HEK293 (cell line): ENCODE measurements at regions not wholly inside any gene's neighbourhood (a gene's known extent, or its start where the extent isn't known, plus 50 kb on each side); places are given as distances from the start of the nearest gene placed in this dataset.

Source experiments
- CTCF ChIA-PET: fragments of 350-600 bp; formaldehyde crosslinking; extraction: SDS; loops from one replicate; lab custom pipeline; 2021; ENCODE audit warnings: antibody characterized with exemption; lab: Yijun Ruan, JAX
- POLR2A ChIA-PET: fragments of 300-600 bp; formaldehyde crosslinking; extraction: SDS; loops from one replicate; lab custom pipeline; 2020; ENCODE audit warnings: antibody characterized with exemption, inconsistent platforms; lab: Yijun Ruan, JAX
- H3K27ac ChIP-seq: fragments of 200-500 bp; sonication (Bioruptor generic); 2 replicates; pipeline ENCODE4 v1.5.1; 2014; ENCODE audit warnings: low read depth, low read length, control low read depth, inconsistent platforms; ENCODE audit errors: extremely low read depth
- H3K36me3 ChIP-seq, 2 experiments: fragments of 200-500 bp in 1 of 2; sonication (Bioruptor generic) in 1 of 2; 1 replicate in 1 of 2; 2 replicates in 1 of 2; pipeline ENCODE4 v1.5.1; 2014 to 2017; ENCODE audit warnings: inconsistent platforms in 2 of 2, low read length in 2 of 2; ENCODE audit not compliant: control insufficient read depth in 2 of 2, insufficient read depth in 1 of 2
- H3K4me1 ChIP-seq: fragments of 200-500 bp; sonication (Bioruptor generic); 2 replicates; pipeline ENCODE4 v1.5.1; 2014; ENCODE audit warnings: mild to moderate bottlenecking, low read length, inconsistent platforms; ENCODE audit not compliant: control insufficient read depth, insufficient read depth
- H3K4me3 ChIP-seq: 2 replicates; pipeline ENCODE4 v1.5.1; 2011; ENCODE audit warnings: low read depth, mild to moderate bottlenecking, control low read depth, low read length, moderate library complexity
- H3K9me3 ChIP-seq: fragments of 200-500 bp; sonication (Bioruptor generic); 2 replicates; pipeline ENCODE4 v1.5.1; 2014; ENCODE audit warnings: low read depth, low read length, inconsistent platforms; ENCODE audit not compliant: control insufficient read depth, insufficient read depth
- GLI2 ChIP-seq: fragments of 450-650 bp; formaldehyde crosslinking; IDR thresholded peaks from 2 replicates; pipeline ENCODE4; 2017; ENCODE audit warnings: missing biosample characterization, missing genetic modification characterization, low read depth, borderline replicate concordance
- GLIS2 ChIP-seq: fragments of 450-650 bp; formaldehyde crosslinking; IDR thresholded peaks from 2 replicates; pipeline ENCODE4 v1.5.1; 2016; ENCODE audit warnings: missing biosample characterization, missing genetic modification characterization
- HOXC10 ChIP-seq: sonication (generic); formaldehyde crosslinking; IDR thresholded peaks from 2 replicates; pipeline ENCODE4 v1.8.1; 2023; ENCODE audit warnings: mild to moderate bottlenecking, missing genetic modification reagents
- HOXD13 ChIP-seq: sonication (generic); formaldehyde crosslinking; IDR thresholded peaks from 2 replicates; pipeline ENCODE4 v1.8.0; 2022; ENCODE audit warnings: missing genetic modification reagents, borderline replicate concordance
- TCF7L2 ChIP-seq: IDR thresholded peaks from 2 replicates; pipeline ENCODE4 v1.6.1; 2011; ENCODE audit warnings: low read depth, mild to moderate bottlenecking, inconsistent platforms, low read length, moderate library complexity, borderline replicate concordance
- TSHZ1 ChIP-seq: fragments of 450-650 bp; formaldehyde crosslinking; IDR thresholded peaks from 2 replicates; pipeline ENCODE4 v1.5.1; 2016; ENCODE audit warnings: missing biosample characterization, missing genetic modification characterization, borderline replicate concordance
- ZBTB26 ChIP-seq: fragments of 450-650 bp; formaldehyde crosslinking; optimal IDR thresholded peaks from 2 replicates; pipeline ENCODE3; 2016; ENCODE audit warnings: missing biosample characterization, mild to moderate bottlenecking, missing genetic modification characterization
- ZBTB49 ChIP-seq: fragments of 450-650 bp; formaldehyde crosslinking; IDR thresholded peaks from 2 replicates; pipeline ENCODE4 v1.5.1; 2016; ENCODE audit warnings: missing biosample characterization, missing genetic modification characterization, low read depth
- ZNF292 ChIP-seq: fragments of 450-650 bp; formaldehyde crosslinking; IDR thresholded peaks from 2 replicates; pipeline ENCODE4 v1.5.1; 2016; ENCODE audit warnings: low read depth, missing biosample characterization, missing genetic modification characterization, borderline replicate concordance
- ZNF362 ChIP-seq: fragments of 450-650 bp; formaldehyde crosslinking; IDR thresholded peaks from 2 replicates; pipeline ENCODE4 v1.5.1; 2016; ENCODE audit warnings: missing biosample characterization, missing genetic modification characterization
- ZNF529 ChIP-seq: fragments of 450-650 bp; formaldehyde crosslinking; IDR thresholded peaks from 2 replicates; pipeline ENCODE4 v1.5.1; 2017; ENCODE audit warnings: missing genetic modification characterization, missing biosample characterization; ENCODE audit not compliant: insufficient replicate concordance
- ZNF660 ChIP-seq: fragments of 450-650 bp; IDR thresholded peaks from 2 replicates; pipeline ENCODE4 v1.5.1; 2018; ENCODE audit warnings: missing biosample characterization, mild to moderate bottlenecking, missing genetic modification characterization
- ZNF707 ChIP-seq: fragments of 450-650 bp; formaldehyde crosslinking; IDR thresholded peaks from 2 replicates; pipeline ENCODE4 v1.5.1; 2016; ENCODE audit warnings: missing biosample characterization, missing genetic modification characterization
- ZNF830 ChIP-seq: fragments of 450-650 bp; IDR thresholded peaks from 2 replicates; pipeline ENCODE4 v1.5.0; 2018; ENCODE audit warnings: missing biosample characterization, missing genetic modification characterization, low read depth, mild to moderate bottlenecking, moderate library complexity
- ZNF843 ChIP-seq: fragments of 450-650 bp; formaldehyde crosslinking; IDR thresholded peaks from 2 replicates; pipeline ENCODE4 v1.5.1; 2016; ENCODE audit warnings: missing biosample characterization, missing genetic modification characterization
- ZSCAN5A ChIP-seq: fragments of 450-650 bp; formaldehyde crosslinking; IDR thresholded peaks from 2 replicates; pipeline ENCODE4 v1.5.1; 2016; ENCODE audit warnings: missing biosample characterization, missing genetic modification characterization
- ZXDB ChIP-seq: fragments of 450-650 bp; formaldehyde crosslinking; IDR thresholded peaks from 2 replicates; pipeline ENCODE4 v1.5.1; 2016; ENCODE audit warnings: missing biosample characterization, missing genetic modification characterization
- TF ChIP-seq, protein P1 (sequence below): fragments of 450-650 bp; formaldehyde crosslinking; IDR thresholded peaks from 2 replicates; pipeline ENCODE4 v1.5.1; 2017; ENCODE audit warnings: missing biosample characterization, missing genetic modification characterization
- TF ChIP-seq, protein P2 (sequence below): fragments of 450-650 bp; formaldehyde crosslinking; IDR thresholded peaks from 2 replicates; pipeline ENCODE4 v1.5.1; 2016; ENCODE audit warnings: missing biosample characterization, missing genetic modification characterization

DNA sequence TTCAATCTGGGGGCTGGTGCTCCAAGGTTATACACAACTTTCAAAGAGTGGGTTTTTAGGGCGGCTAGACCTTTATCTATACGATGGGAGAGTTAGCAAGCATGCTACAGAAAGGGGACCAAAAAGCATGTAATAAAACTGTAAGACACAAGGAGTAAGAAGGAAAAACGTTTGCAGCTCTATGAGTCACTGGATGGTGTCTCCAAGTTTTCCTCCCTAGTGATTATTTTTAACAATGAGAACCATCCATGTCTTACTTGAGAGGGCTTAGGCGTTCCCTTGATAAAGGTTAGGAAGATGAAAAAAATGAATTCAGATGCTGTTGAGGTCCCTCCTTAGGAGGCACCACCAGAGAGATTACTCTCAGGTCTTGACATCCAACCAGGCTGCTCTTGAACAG is 75.9 kb downstream of the HRH4 start:
- ChIA-PET POLR2A (no interaction called here), CTCF (interaction anchor here (1.2 to 1.3 kb wide), 2 partner anchors 10 to 21 kb away, joined by 3 read pairs; no protein-coding TSS in a partner anchor)
- Histone ChIP-seq H3K4me1 (peaks cover 14% of the 10 kb centered on the region), H3K4me3 (no peak overlapping the region), H3K36me3 (no peaks in the 10 kb centered on the region)
- TF ChIP-seq ZNF707 (tag by site-specific recombination) (no peak), GLI2 (tag by site-specific recombination) (no peak), ZNF529 (tag by site-specific recombination) (no peak), ZNF292 (tag by site-specific recombination) (no peak), HOXD13 (CRISPR knock-in tag) (no peak), HOXC10 (CRISPR knock-in tag) (no peak), ZNF830 (tag by site-specific recombination) (no peak), GLIS2 (no peak), ZSCAN5A (tag by site-specific recombination) (no peak), TCF7L2 (no peak), ZBTB49 (tag by site-specific recombination) (no peak), ZBTB26 (tag by site-specific recombination) (no peak), ZNF362 (no peak), TSHZ1 (tag by site-specific recombination) (no peak)
- TF ChIP-seq, all 188 proteins: peak for 0
- Histone ChIP-seq H3K9me3 (no peaks in the 10 kb centered on the region), H3K27ac (no peak overlapping the region)

GRCh38 chr18:24536834-24537233 is 76.4 kb downstream of the HRH4 start:
- POLR2A ChIA-PET = no interaction called here
- CTCF ChIA-PET = interaction anchor here (0.7 to 1.3 kb wide), 3 partner anchors 9 to 95 kb away, joined by 3 to 4 read pairs (median 3); no protein-coding TSS in a partner anchor
- Histone ChIP-seq H3K9me3 (no peaks in the 10 kb centered on the region), H3K4me3 (no peak overlapping the region), H3K36me3 (no peaks in the 10 kb centered on the region), H3K4me1 (peaks cover 14% of the 10 kb centered on the region), H3K27ac (no peak overlapping the region)
- TF ChIP-seq, protein P1, sequence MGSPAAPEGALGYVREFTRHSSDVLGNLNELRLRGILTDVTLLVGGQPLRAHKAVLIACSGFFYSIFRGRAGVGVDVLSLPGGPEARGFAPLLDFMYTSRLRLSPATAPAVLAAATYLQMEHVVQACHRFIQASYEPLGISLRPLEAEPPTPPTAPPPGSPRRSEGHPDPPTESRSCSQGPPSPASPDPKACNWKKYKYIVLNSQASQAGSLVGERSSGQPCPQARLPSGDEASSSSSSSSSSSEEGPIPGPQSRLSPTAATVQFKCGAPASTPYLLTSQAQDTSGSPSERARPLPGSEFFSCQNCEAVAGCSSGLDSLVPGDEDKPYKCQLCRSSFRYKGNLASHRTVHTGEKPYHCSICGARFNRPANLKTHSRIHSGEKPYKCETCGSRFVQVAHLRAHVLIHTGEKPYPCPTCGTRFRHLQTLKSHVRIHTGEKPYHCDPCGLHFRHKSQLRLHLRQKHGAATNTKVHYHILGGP = 0 out of 2 replicates have a peak, but pooled peaks have one; percentile 28
- TF ChIP-seq ZNF843 (peak; percentile 53; the same call in 1 of the 2 replicates), ZNF660 (tag by site-specific recombination) (no peak), ZXDB (tag by site-specific recombination) (peak; percentile 45; the same call in 1 of the 2 replicates)
- TF ChIP-seq, protein P2, sequence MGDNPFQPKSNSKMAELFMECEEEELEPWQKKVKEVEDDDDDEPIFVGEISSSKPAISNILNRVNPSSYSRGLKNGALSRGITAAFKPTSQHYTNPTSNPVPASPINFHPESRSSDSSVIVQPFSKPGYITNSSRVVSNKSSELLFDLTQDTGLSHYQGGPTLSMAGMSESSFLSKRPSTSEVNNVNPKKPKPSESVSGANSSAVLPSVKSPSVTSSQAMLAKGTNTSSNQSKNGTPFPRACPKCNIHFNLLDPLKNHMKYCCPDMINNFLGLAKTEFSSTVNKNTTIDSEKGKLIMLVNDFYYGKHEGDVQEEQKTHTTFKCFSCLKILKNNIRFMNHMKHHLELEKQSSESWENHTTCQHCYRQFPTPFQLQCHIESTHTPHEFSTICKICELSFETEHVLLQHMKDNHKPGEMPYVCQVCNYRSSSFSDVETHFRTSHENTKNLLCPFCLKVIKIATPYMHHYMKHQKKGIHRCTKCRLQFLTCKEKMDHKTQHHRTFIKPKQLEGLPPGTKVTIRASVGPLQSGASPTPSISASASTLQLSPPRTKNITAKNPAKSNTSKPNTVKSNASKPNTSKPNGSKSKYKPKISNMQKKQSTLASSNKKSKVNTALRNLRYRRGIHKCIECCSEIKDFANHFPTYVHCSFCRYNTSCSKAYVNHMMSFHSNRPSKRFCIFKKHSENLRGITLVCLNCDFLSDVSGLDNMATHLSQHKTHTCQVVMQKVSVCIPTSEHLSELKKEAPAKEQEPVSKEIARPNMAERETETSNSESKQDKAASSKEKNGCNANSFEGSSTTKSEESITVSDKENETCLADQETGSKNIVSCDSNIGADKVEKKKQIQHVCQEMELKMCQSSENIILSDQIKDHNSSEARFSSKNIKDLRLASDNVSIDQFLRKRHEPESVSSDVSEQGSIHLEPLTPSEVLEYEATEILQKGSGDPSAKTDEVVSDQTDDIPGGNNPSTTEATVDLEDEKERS (tag by site-specific recombination) = no peak
